NCI-H187 treated with DMSO at 0.1 percent for 48 hours (cell line): ENCODE measurements at regions not wholly inside any gene's neighbourhood (a gene's known extent, or its start where the extent isn't known, plus 50 kb on each side); places are given as distances from the start of the nearest gene placed in this dataset.

ENCODE experiments used
- DNase-seq: peaks from one replicate; lab custom pipeline; 2025; lab: John Stamatoyannopoulos, UW

- no peak for DNase-seq
Measured at GRCh38 chr6:90790696-90791095, 203.8 kb upstream of the MAP3K7 start.

GRCh38 chr6:90790058-90790457, 203.2 kb upstream of the MAP3K7 start:
- DNase-seq, result no peak

- DNase-seq, result no peak
Measured at GRCh38 chr6:90788781-90789180, 201.9 kb upstream of the MAP3K7 start.

GRCh38 chr6:90787446-90787845, 200.6 kb upstream of the MAP3K7 start:
- no peak for DNase-seq

GRCh38 chr6:90780778-90781177, 193.9 kb upstream of the MAP3K7 start:
- no peak for DNase-seq

- DNase-seq, result no peak
Measured at GRCh38 chr6:90780141-90780540, 193.3 kb upstream of the MAP3K7 start.

- no peak for DNase-seq
Measured at GRCh38 chr6:90778417-90779203, 191.7 kb upstream of the MAP3K7 start.

GRCh38 chr6:90770778-90771177, 183.9 kb upstream of the MAP3K7 start:
- DNase-seq, result no peak

GRCh38 chr6:90765895-90766294, 179.0 kb upstream of the MAP3K7 start:
- DNase-seq, result no peak

GRCh38 chr6:90765491-90765890, 178.6 kb upstream of the MAP3K7 start:
- DNase-seq, result no peak

- no peak for DNase-seq
Measured at GRCh38 chr6:90764001-90764400, 177.1 kb upstream of the MAP3K7 start.

- no peak for DNase-seq
Measured at GRCh38 chr6:90759664-90760063, 172.8 kb upstream of the MAP3K7 start.

- no peak for DNase-seq
Measured at GRCh38 chr6:90758741-90759140, 171.9 kb upstream of the MAP3K7 start.

GRCh38 chr6:90753820-90754643, 167.2 kb upstream of the MAP3K7 start:
- no peak for DNase-seq

- no peak for DNase-seq
Measured at GRCh38 chr6:90739802-90740201, 152.9 kb upstream of the MAP3K7 start.

- no peak for DNase-seq
Measured at GRCh38 chr6:90739339-90739738, 152.5 kb upstream of the MAP3K7 start.

- DNase-seq, result no peak
Measured at GRCh38 chr6:90730151-90730673, 143.3 kb upstream of the MAP3K7 start.

- DNase-seq, result no peak
Measured at GRCh38 chr6:90729057-90729456, 142.2 kb upstream of the MAP3K7 start.

- DNase-seq, result no peak
Measured at GRCh38 chr6:90722648-90723047, 135.8 kb upstream of the MAP3K7 start.

GRCh38 chr6:90720404-90720803, 133.5 kb upstream of the MAP3K7 start:
- DNase-seq, result no peak

- no peak for DNase-seq
Measured at GRCh38 chr6:90719321-90720195, 132.7 kb upstream of the MAP3K7 start.

- DNase-seq, result no peak
Measured at GRCh38 chr6:90716376-90716775, 129.5 kb upstream of the MAP3K7 start.
